ENCODE measurements at regions not wholly inside any gene's neighbourhood (a gene's known extent, or its start where the extent isn't known, plus 50 kb on each side); places are given as distances from the start of the nearest gene placed in this dataset.

- TF ChIP-seq, protein P1, sequence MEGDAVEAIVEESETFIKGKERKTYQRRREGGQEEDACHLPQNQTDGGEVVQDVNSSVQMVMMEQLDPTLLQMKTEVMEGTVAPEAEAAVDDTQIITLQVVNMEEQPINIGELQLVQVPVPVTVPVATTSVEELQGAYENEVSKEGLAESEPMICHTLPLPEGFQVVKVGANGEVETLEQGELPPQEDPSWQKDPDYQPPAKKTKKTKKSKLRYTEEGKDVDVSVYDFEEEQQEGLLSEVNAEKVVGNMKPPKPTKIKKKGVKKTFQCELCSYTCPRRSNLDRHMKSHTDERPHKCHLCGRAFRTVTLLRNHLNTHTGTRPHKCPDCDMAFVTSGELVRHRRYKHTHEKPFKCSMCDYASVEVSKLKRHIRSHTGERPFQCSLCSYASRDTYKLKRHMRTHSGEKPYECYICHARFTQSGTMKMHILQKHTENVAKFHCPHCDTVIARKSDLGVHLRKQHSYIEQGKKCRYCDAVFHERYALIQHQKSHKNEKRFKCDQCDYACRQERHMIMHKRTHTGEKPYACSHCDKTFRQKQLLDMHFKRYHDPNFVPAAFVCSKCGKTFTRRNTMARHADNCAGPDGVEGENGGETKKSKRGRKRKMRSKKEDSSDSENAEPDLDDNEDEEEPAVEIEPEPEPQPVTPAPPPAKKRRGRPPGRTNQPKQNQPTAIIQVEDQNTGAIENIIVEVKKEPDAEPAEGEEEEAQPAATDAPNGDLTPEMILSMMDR (IDR thresholded peaks at IDR 0.05), result no peak
- no peak for TF ChIP-seq POLR2A (IDR thresholded peaks at IDR 0.05)
These were observed 102.7 kb upstream of the NAP1L1 start for GRCh38 chr12:76187177-76187576.

Data from uterus (tissue), 2 donors.